NCI-H2227 (cell line): ENCODE measurements at regions not wholly inside any gene's neighbourhood (a gene's known extent, or its start where the extent isn't known, plus 50 kb on each side); places are given as distances from the start of the nearest gene placed in this dataset.
A peak's percentile ranks its signal among the peaks of the same experiment; 100 is the strongest.

Source experiments
- DNase-seq: peaks from one replicate; lab custom pipeline; 2025; ENCODE audit not compliant: unreplicated experiment; lab: John Stamatoyannopoulos, UW

DNA sequence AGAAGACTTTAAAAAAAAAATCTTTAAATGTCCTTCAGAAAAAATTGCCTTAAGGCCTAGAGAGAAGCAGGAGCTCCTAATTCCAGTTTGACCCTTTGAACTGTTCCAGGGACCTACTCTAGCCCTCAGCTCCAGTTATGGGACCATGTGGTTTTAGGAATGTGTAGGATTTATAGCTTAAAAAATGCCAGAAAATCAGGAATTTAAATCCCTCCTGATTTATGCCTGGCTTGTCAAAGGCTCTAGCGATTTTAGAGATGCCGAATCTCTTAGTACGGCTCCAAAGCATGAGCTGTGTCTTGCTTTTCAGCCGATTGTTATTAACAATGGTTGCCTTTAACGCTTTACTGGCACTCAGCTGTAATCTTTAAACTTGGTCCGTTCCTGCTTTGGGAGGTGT lies 130.6 kb upstream of the NPVF start:
- DNase-seq, result peak; percentile 45

DNA sequence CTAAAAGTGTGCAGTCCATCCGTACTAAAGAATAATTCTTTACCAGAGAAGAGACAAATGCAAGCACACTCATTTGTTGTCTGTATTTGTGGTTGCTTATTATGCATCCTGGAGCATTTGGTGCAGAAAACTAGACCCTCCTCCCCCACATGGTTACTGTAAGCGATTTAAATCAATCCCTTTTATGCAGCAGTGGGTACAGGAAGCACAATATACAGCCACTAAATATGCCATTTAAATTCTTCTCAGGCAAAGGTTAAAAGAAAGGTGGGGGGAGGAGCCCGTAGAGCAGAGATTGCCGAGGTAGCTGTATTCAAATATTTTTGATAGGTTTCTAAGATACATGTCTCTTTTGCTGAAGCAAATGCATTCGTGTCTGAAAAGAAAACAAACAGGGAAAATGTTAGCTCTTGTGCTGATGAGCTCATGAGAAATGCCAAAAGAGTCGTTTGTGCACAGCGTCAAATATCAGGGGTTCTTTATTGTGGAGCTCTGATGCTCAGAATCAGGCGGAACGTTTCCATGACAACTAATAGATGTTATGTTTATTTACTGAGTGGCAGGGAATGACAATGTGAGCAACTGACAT lies 131.3 kb upstream of the NPVF start:
- DNase-seq, result peak; percentile 89

DNA sequence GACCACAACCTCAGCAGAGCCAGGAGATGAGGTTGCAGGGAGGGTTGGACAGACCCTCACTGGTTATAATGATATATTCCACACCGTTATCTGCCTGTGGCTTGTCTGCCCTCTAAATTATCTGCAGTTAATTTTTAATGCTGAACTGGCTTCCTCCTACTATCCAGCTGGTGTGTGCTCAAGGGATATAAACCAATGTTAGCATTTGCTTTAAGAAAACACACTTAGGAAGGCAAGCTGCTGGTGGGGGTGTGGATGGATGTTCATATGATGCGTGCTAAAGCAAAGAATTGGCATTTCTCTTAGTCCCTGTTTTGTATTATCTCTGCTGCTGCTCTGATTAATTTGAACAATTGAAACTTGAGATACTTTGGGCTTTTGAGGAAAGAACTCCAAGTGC lies 132.2 kb upstream of the NPVF start:
- peak; percentile 60 for DNase-seq

DNA sequence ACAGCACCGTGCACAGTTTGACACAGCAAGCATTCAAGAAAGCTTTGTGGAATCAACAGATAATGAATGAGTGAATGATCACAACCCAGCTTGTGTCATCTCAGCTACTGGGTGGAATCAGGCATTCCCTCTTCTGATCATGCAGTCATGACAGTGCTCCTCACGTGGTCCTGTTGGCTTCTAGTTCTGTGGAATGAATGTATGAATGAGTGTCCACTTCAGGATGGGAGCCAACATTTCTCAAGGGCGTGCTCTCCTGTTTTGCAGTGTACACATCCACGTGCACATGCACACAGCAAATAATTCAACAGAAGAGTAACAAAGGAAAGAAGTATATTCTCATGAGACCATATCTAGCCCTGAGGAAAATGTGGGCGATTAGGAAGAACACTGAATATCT lies 133.1 kb upstream of the NPVF start:
- DNase-seq, result no peak

DNA sequence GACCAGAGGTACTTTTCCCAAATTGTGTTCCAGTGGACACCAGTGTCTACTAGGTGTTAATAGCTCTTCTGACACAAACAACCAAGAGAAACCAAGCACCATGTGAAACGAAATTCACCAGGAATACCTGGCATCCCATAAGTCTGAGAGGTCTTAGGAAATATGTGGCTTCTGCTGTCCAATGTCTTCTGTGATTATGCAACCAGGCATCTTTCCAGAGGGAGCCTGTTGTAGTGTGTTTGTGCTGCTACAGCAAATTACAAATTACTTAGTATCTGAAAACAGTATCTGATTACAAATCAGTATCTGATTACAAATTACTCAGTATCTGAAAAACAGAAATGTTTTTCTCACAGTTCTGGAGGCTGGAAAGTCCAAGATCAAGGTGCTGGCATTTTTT lies 133.6 kb upstream of the NPVF start:
- DNase-seq, result no peak

DNA sequence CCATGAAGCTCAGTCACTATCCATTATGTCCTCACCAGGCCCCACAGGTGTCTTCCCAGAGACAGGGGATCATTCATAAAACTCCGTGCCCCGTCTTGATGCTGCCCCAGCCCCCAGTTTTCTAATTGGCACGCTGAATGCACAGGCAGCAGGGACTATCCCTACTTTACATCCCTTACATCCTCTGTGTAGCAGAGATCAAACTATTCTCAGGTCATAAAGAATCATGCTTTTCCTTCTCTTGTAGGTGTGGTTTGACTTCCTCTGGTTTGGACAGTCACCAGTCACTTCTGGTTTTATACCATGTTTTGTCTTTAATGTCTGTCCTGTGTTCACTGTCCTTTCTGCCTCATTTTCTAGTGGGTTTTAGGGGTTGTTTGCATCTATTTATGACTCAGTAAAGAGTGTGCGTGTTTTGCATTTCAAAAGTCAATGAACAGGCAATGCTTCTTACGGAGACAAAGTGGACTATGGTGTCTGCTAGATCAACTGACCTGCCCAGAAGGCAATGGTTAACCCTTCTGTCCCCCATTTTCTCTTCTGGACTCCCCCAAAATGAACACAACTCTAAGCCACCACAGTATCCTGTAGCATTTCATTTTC lies 140.4 kb upstream of the NPVF start:
- no peak for DNase-seq

DNA sequence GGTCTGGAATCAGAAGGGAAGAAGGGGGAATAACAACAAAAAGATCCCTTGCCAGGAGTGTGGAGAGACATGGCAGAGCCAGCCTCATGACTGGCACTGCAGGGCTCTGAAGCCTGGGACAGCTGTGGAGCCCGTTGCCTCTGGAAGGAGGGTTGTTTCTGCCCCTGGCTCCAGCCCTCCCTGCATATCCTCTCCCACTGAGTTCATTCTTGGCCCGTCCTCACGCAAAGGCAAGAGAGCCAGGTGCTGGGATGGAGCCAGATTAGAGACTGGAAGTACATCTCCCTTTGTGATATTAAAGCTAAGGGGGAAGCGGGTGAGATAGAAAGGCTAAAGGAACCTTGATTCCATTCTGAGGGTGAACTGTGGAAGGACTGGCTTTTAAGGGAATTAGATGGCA lies 141.5 kb upstream of the NPVF start:
- DNase-seq, result no peak

DNA sequence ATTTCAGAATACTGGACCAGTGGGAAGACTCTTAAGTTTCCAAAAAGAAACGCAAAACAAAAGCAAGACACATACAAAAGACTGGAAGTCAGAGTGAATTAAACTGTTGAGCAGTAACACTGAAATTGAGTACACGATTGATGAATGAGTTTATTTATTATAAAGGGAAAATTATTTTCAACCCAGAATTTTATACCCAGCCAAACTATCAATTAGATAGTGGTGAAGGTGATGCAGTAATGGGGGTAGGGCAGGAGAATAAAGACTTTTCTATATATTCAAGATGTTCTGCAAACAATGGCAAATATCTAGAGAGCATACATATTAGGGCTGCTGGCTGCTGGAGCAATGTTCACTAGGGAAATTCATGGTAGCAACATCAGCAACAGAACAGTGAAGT lies 143.7 kb upstream of the NPVF start:
- no peak for DNase-seq

DNA sequence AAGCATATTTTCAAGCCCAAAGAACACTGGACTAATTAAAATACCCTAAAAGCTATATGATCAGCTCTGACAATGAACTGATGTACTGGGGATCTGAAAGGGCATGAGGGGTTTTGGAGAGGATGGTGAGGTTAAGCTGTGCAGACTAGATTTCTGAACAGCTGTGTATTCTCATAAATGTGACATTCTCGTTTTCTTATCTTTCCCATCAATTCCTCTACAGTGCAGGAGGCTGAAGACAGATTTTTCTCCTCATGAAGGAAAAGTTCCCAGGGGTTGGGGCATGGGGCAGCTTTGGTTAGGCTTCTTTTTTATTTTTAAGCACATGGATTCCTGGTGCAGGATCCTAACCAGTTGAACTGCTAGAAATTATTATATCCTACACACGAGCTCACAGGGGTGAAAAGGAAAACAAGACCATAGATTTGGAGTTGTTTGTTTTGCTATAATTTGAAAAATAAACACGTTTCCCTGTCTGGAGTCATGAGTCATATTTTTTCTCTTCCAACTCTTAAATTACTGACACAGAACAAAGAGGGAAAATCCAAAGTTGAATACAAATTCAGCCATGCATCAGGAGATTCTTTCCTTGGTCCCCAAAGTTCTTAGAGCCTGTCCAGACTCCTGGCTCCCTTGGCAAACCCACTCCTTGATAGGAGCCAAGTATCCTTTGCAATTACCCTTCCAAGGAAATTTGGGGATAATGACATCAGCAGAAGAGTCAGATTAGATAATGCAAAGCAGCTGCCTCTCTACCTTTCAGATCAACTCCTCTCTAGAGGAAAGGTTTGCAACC lies 147.7 kb upstream of the NPVF start:
- DNase-seq, result no peak

DNA sequence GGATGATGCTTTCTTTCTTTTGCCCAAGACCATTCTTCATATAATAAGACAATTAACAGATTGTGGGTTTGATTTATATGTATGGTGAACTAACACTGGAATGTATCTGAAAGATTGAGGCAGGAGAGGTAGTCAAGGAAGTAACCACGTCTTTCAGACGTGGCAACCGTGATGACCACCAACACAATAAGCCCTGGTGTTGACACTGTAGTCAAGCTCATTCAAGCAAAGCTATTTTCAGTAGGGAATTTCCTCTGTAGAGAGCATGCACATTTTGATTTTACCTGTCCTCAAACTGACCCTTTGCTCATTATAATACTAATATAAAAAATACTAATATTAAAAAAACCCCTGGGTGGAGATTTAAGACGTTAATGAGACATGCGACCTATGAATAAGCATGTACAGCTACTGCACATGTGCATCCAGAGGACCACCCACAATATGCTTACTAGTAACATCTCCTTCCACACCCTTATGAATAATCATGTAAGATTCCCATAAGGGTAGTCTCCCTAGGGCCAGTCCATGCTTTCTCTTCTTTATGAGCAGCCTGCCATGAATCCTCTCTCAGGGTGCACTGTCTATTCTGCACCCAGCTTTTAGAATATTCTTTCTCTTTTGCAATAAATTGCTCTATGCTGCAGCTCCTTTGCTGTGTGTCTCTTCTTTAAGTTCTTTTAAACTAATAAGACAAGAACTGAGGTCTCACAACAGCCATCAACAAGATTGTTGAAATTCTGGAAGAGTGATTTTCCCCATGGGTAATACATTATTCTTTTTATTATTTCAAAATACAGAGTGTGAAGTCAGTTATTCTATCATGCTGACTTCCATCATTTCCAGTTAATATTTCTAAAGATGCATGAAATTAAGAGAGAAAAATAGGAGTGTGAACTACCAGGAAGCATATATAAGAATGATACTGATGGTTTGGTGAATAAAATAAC lies 151.3 kb upstream of the NPVF start:
- DNase-seq, result no peak

DNA sequence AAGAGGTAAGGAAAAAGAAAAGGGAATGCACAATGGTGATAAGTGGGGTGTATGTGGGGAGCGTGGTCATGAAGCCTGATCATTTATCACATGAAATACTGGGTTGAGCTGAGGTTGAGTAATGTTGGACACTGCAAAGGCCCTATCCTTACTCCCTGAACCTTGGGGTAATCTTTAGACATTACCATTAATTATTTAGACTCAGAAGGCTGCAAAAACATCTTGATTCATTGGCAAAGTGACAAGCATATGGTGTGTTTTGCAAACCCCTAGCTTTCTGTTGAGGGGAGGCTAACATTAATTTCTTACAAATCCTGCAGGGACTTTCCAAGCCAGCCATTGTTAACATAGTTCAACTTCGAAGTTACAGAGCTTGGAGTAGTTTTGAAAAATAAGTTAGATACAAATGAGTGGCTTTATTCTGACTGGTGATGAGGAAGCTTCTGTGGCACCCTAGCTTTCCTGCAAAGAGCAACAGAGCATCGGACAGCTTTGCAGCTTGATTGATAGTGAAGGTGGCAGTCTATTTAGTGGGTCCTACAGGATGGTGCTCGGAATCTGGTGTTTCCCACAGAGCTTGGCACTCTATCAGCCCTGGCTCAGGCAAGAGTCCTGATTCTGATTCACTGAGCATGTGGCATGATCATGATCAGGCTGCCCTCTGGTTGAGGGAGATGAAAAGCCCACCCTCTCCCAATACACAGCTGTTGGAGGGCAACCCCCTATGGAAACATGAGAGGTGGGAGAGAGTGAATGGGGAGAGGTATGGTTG lies 153.7 kb upstream of the NPVF start:
- no peak for DNase-seq

DNA sequence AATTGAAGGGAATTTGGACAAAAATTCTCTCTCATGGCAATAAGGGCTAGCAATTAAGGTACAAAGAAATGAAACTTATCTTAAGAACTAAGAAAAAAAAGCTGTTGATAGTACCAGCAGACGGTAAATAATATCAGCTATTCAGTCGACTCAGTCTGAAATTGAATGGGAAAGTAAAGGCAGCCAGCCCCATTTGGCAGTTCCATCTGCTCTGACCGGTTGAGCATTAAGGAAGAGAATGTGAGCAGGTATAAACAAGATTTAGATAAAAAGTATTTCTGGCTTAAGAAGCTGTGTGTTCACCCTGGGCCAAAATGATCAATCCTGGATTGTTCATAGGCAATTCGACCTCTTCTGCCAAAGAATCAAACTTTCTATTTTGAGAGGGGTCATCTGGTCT lies 154.6 kb upstream of the NPVF start:
- no peak for DNase-seq

DNA sequence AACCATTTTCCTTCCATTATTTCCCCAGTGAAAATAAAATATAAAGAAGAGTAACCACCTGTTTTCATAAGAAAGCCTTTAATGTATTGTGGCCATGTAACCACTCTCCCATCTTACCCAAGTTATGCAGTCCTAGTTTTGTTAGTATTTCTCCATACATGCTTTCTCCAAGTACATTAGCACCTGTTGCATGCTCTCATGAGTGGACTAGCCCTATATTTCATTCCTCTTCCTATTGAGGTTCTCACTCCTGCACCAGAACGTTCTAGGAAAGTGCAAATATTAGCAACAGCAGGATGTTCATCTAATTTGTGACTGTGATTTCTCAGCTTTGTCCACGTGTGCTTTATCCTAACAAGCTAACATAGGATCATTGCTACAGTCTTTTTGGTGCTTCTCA lies 155.1 kb upstream of the NPVF start:
- no peak for DNase-seq

DNA sequence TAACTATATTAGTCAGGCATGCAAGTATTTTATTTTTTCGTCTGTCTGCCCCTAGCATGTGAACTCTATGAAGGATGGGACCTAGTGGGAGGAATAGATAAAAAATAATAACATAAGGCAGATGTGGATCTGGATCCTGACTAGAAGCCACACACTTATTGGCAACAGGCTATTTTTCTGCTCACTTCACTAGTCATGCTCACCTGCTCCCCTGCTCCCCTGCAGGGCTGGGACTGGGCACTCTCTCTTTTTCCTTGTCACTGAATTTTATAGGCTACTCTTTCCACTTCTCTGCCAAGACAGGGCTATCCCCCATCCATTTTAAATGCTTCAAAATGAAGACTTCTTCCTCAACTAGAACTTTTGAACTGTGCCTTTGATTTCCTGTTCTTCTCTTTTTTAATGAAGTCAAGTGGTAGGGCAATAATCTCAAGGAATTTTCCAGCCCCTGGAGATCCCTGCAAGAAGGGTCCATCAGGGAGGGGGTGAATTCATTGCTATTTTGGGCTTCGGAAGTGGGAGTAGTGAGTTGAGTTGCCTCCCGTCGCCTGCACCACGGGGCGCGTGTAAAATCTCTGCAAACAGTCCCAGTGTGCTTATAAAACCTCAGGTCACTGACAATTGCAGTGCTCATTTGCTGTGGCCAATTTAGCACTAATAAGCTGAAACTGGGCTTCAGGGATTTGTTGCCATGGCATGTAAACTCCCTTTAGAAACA lies 156.7 kb upstream of the NPVF start:
- peak; percentile 60 for DNase-seq

DNA sequence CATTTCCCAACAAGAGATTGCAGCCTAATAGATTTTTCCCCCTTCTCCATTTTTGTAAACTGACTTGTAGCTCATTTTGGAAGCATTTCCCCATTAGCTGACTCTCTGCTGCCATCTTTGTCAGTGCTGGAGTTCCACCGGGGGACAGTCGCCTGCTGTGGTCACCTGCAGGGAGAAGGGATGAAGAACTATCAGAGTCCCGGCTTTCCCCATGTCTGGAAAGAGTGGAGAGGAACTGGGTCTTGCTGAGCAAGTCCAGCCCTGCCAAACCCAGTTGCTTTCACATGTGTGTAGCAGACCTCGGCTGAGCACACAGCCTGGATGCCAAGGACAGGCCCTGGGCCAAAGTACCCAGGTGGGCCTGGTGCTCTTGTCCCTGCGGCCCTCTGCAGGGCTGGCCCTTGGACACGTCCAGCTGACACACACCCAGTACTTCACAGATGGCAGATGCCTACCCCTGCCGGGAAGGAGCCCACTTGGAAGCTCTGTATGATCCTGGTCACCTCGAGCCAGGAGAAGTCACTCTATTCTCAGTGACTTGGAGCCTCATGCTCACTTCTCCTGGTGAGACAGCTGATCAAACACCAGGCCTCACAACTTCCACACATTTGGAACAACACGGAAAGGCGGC lies 157.3 kb upstream of the NPVF start:
- DNase-seq, result no peak

DNA sequence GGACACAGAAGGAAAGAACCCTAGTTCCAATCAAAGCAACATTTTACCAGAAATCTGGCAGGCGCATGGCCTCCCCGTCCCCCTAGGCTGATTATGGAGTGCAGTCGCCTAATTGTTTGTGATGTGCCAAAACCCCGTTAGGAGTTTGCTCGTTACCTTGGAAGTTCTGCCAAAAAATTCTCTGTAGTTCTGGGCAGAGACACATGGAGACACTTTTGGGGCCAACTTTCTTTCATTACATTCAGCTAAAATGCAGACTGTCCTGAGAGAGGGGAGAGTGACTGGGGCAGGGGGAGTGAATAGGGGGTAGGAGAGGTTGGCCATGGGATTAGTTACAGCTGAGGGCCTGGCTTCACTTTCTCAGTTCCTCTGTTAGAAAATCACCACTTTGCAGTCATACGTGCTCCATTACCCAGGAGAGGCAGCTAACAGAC lies 158.0 kb upstream of the NPVF start:
- DNase-seq, result no peak

DNA sequence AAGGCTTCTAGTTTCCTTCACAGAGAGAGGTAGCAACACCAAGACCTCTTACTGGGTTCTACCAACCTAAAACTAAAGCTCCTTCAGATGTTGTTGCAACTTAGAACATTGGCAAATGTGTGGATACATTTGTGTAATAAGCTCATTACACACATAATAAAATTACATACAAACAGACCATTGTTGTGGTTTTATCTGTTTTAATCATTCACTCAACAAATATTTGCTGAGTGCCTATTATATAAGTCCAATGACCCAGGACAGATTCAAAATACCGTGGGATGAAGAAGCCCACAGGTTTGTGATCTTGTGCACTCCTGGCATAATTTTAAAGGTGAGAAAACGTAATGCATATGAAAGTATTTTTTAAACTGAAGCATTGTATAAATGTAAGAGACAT lies 160.4 kb upstream of the NPVF start:
- no peak for DNase-seq

DNA sequence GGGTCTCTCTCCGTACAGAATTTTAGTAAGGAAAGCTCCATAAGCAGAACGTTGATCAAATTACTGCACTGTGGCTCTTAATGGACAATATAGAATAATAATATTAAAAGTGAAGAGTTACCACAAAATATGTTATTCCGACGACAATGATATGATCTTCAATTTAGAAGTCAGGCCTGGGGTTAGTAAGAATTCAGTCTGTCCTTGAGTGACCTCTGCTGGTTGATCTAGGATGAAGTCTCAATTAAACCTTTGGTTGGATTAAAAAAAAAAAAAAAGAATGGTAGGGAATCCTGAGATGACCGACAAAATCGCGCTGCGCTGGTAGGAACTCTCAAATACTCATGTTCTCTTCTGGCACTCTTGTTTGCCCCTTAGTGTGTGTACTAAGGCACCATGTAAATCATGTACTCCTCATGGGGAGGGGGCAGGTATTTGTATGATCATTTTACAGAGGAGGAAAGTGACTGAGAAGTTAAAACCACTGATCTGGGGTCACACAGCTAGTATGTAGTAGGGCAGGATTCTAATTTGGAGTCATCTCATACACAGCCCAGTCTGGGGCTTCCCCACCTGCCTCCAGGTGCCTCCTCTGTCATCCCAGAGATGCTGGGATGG lies 161.3 kb upstream of the NPVF start:
- DNase-seq, result peak; percentile 78

DNA sequence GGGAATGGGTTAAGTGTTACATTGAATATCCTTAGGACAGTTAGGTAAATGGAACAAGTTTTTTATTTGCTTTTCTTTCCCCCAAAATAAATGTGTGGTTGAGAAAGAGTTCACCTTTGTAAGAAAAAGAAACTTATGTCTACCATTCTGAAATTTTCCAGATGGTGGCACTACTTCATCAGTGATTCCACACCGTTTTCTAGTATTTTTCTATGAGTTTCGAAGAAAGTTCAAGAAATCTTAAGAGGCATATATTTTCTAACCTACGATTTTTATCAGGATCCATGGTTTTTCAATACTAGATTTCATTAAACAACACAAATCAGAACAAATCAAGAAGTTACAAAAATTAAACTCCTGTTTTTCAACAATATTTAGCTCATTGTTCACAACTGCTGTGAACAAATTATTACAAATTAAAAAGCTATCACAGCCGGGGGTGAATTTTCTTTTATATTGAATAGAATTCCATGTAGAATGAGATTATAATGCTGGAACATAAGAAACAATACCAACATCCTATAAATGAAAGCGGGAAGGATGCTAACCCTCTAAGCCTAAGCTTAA lies 163.1 kb upstream of the NPVF start:
- DNase-seq, result peak; percentile 62
